K562 (cell line): ENCODE measurements at regions not wholly inside any gene's neighbourhood (a gene's known extent, or its start where the extent isn't known, plus 50 kb on each side); places are given as distances from the start of the nearest gene placed in this dataset.

Source experiments
- CHD1 ChIP-seq: fragments of 200-600 bp; sonication (generic); IDR thresholded peaks from one replicate; pipeline ENCODE4 v1.6.1; 2012; ENCODE audit warnings: mild to moderate bottlenecking, moderate library complexity, low read length, inconsistent platforms
- DACH1 ChIP-seq: fragments of 450-650 bp; IDR thresholded peaks from 2 replicates; pipeline ENCODE4 v1.6.1; 2018; ENCODE audit not compliant: partially characterized antibody
- FOXM1 ChIP-seq, 2 experiments: fragments of 450-650 bp in 1 of 2; sonication (generic) in 1 of 2; formaldehyde crosslinking in 1 of 2; IDR thresholded peaks; 2 replicates each; pipeline versions ENCODE4 v1.6.1 to v1.9.0; 2017 to 2022; ENCODE audit warnings: low read depth in 2 of 2, mild to moderate bottlenecking in 2 of 2, missing genetic modification reagents in 1 of 2, moderate library complexity in 1 of 2
- FOXP1 ChIP-seq: sonication (generic); formaldehyde crosslinking; IDR thresholded peaks from 2 replicates; pipeline ENCODE4 v1.8.0; 2022; ENCODE audit warnings: mild to moderate bottlenecking, missing genetic modification reagents
- HEY1 ChIP-seq: fragments of 250-450 bp; sonication (Bioruptor Pico); IDR thresholded peaks from 2 replicates; pipeline ENCODE4 v1.5.0; 2020; ENCODE audit warnings: mild to moderate bottlenecking, moderate library complexity, borderline replicate concordance
- ILF3 ChIP-seq: fragments of 450-650 bp; IDR thresholded peaks from 2 replicates; pipeline ENCODE4 v1.6.1; 2018; ENCODE audit warnings: antibody characterized with exemption, mild to moderate bottlenecking, moderate library complexity, borderline replicate concordance
- LEF1 ChIP-seq: fragments of 450-650 bp; IDR thresholded peaks from 2 replicates; pipeline ENCODE4 v1.6.1; 2016; ENCODE audit warnings: mild to moderate bottlenecking
- MAZ ChIP-seq, 2 experiments: fragments of 450-650 bp in 1 of 2; sonication (generic) in 1 of 2; formaldehyde crosslinking; IDR thresholded peaks in 1 of 2; conservative IDR thresholded peaks in 1 of 2; 2 replicates each; pipeline versions ENCODE4 v1.4.0 to v1.5.0; 2020; ENCODE audit warnings: mild to moderate bottlenecking in 1 of 2, missing genetic modification reagents in 1 of 2
- NCOA4 ChIP-seq: fragments of 450-650 bp; IDR thresholded peaks from 2 replicates; pipeline ENCODE4 v1.6.1; 2018; ENCODE audit warnings: mild to moderate bottlenecking; ENCODE audit not compliant: partially characterized antibody
- PHB ChIP-seq: fragments of 250-450 bp; sonication (Bioruptor Pico); IDR thresholded peaks from 2 replicates; pipeline ENCODE4 v1.5.0; 2021
- POLR2B ChIP-seq: fragments of 450-650 bp; IDR thresholded peaks from 2 replicates; pipeline ENCODE4 v1.6.1; 2018; ENCODE audit warnings: low read depth; ENCODE audit not compliant: partially characterized antibody
- POLR3A ChIP-seq: IDR thresholded peaks from 2 replicates; pipeline ENCODE4 v1.6.1; 2011; ENCODE audit warnings: borderline replicate concordance, mild to moderate bottlenecking, moderate library complexity; ENCODE audit not compliant: insufficient read length, insufficient read depth; ENCODE audit errors: extremely low read depth
- SRF ChIP-seq, 2 experiments: fragments of 250-450, 450-650 bp in 1 of 2; sonication (Bioruptor Pico) in 1 of 2; sonication (generic) in 1 of 2; formaldehyde crosslinking; IDR thresholded peaks; 2 replicates each; pipeline versions ENCODE4 v1.5.0 to v1.5.1; 2020 to 2022; ENCODE audit warnings: mild to moderate bottlenecking in 1 of 2, missing genetic modification reagents in 1 of 2
- TBP ChIP-seq: optimal IDR thresholded peaks from 2 replicates; pipeline ENCODE3; 2011; ENCODE audit warnings: low read depth, low read length, improper control_type of control experiment
- THRB ChIP-seq: fragments of 450-650 bp; formaldehyde crosslinking; conservative IDR thresholded peaks from 2 replicates; pipeline ENCODE4 v1.4.0; 2022; ENCODE audit warnings: mild to moderate bottlenecking, missing genetic modification characterization
- XRCC5 ChIP-seq: fragments of 200-400 bp; formaldehyde crosslinking; IDR thresholded peaks from 2 replicates; pipeline ENCODE4 v1.6.1; 2017; ENCODE audit warnings: low read depth, mild to moderate bottlenecking, low read length
- YBX1 ChIP-seq: fragments of 450-650 bp; IDR thresholded peaks from 2 replicates; pipeline ENCODE4 v1.7.1; 2016; ENCODE audit warnings: mild to moderate bottlenecking
- ZBTB11 ChIP-seq, 3 experiments: fragments of 200-800 bp in 1 of 3; fragments of 250-450 bp in 1 of 3; fragments of 450-650 bp in 1 of 3; sonication (Bioruptor Pico) in 1 of 3; sonication (Bioruptor generic) in 1 of 3; formaldehyde crosslinking in 1 of 3; IDR thresholded peaks; 2 replicates each; pipeline versions ENCODE4 v1.6.1 to v1.8.0; 2016 to 2022; ENCODE audit warnings: mild to moderate bottlenecking in 2 of 3, missing genetic modification characterization in 2 of 3, missing compliant biosample characterization in 1 of 3, moderate library complexity in 1 of 3
- ZNF253 ChIP-seq: fragments of 250-450 bp; sonication (Bioruptor Pico); conservative IDR thresholded peaks from 2 replicates; pipeline ENCODE4 v1.6.1; 2021; ENCODE audit warnings: mild to moderate bottlenecking
- ZNF274 ChIP-seq: IDR thresholded peaks from 2 replicates; pipeline ENCODE4 v1.6.1; 2011; ENCODE audit warnings: low read depth, mild to moderate bottlenecking, low read length, moderate library complexity, borderline replicate concordance
- ZNF282 ChIP-seq: sonication (generic); formaldehyde crosslinking; IDR thresholded peaks from 2 replicates; pipeline ENCODE4 v1.8.1; 2023; ENCODE audit warnings: missing genetic modification reagents
- ZNF3 ChIP-seq: fragments of 250-450 bp; sonication (Bioruptor Pico); IDR thresholded peaks from 2 replicates; pipeline ENCODE4 v1.5.0; 2021; ENCODE audit warnings: mild to moderate bottlenecking, moderate library complexity
- ZNF511 ChIP-seq: sonication (generic); formaldehyde crosslinking; IDR thresholded peaks from 2 replicates; pipeline ENCODE4 v1.8.0; 2022; ENCODE audit warnings: mild to moderate bottlenecking, missing genetic modification reagents

GRCh38 chr6:26286168-26286877 is 78.7 kb upstream of the BTN3A2 start (continued):
- no peak for TF ChIP-seq ZNF282 (CRISPR knock-in tag)
- TF ChIP-seq CHD1: peak; percentile 59
- TF ChIP-seq PHB (CRISPR knock-in tag): no peak
- TF ChIP-seq ZNF274: no peak
- 0 out of 2 replicates have a peak, but pooled peaks have one; percentile 11 for TF ChIP-seq FOXM1 (IDR thresholded peaks at IDR 0.05; ENCODE audit: low read depth)
- no peak for TF ChIP-seq FOXM1 (CRISPR knock-in tag; IDR thresholded peaks at IDR 0.05; ENCODE audit: low read depth)
- TF ChIP-seq NCOA4: no peak
- peak; percentile 44; the same call in 1 of the 2 replicates for TF ChIP-seq LEF1
- TF ChIP-seq ZBTB11 (CRISPR knock-in tag; IDR thresholded peaks at IDR 0.05): no peak
- no peak for TF ChIP-seq XRCC5
- TF ChIP-seq MAZ (CRISPR knock-in tag; conservative IDR thresholded peaks at IDR 0.05 in 1 of 2, IDR thresholded peaks at IDR 0.05 in 1 of 2): peak in 1 of 2 experiments; percentile 57; a peak in 1 of 4 replicates
- TF ChIP-seq ZNF511 (CRISPR knock-in tag): no peak
- peak; percentile 95 for TF ChIP-seq THRB (CRISPR knock-in tag)
- TF ChIP-seq HEY1 (CRISPR knock-in tag): no peak
- TF ChIP-seq POLR3A: peak; percentile 91
- TF ChIP-seq ILF3: peak; percentile 95
- no peak for TF ChIP-seq ZNF3 (CRISPR knock-in tag)
- no peak for TF ChIP-seq DACH1
- TF ChIP-seq ZNF253 (CRISPR knock-in tag): no peak
- no peak for TF ChIP-seq YBX1
- TF ChIP-seq POLR2B: peak; percentile 83
- no peak for TF ChIP-seq TBP
- no peak for TF ChIP-seq FOXP1 (CRISPR knock-in tag)
- TF ChIP-seq SRF (CRISPR knock-in tag; IDR thresholded peaks at IDR 0.05): 0 out of 4 replicates have a peak, but pooled peaks of 1 of the 2 experiments have one; percentile 11
